BJ (cell line): ENCODE measurements at regions not wholly inside any gene's neighbourhood (a gene's known extent, or its start where the extent isn't known, plus 50 kb on each side); places are given as distances from the start of the nearest gene placed in this dataset.
"Not testable (repeated sequence)": the region's sequence is repeated elsewhere in the genome, so short reads cannot be mapped to it uniquely, and the experiment has no call there.

Experiments
- CTCF ChIA-PET: fragments of 350-600 bp; formaldehyde crosslinking; extraction: SDS; loops from one replicate; lab custom pipeline; 2021; ENCODE audit warnings: antibody characterized with exemption, inconsistent platforms; lab: Yijun Ruan, JAX
- POLR2A ChIA-PET: fragments of 300-600 bp; sonication (Branson Sonifier 250); formaldehyde crosslinking; extraction: SDS; loops from one replicate; lab custom pipeline; 2021; ENCODE audit warnings: antibody characterized with exemption; lab: Charles Lee
- DNase-seq: peaks from one replicate; pipeline ENCODE4 v3.0.0-alpha.2; 2011; ENCODE audit warnings: low read depth
- H3K27me3 ChIP-seq: 2 replicates; pipeline ENCODE4 v1.6.0; 2011; ENCODE audit warnings: low read length; ENCODE audit not compliant: control insufficient read depth, insufficient read depth
- H3K36me3 ChIP-seq: 2 replicates; pipeline ENCODE4 v1.5.1; 2011; ENCODE audit warnings: low read length; ENCODE audit not compliant: control insufficient read depth, insufficient read depth
- H3K4me3 ChIP-seq: 2 replicates; pipeline ENCODE4 v1.5.1; 2011; ENCODE audit warnings: low read depth, mild to moderate bottlenecking, control low read depth, low read length
- CTCF ChIP-seq: IDR thresholded peaks from 2 replicates; pipeline ENCODE4 v1.5.1; 2011; ENCODE audit warnings: low read depth, mild to moderate bottlenecking, control low read depth, inconsistent platforms, low read length, moderate library complexity; ENCODE audit not compliant: insufficient read depth

GRCh38 chr2:142710336-142710735 is 167.1 kb upstream of the KYNU start:
- Histone ChIP-seq H3K4me3 (no peak overlapping the region), H3K27me3 (no peaks in the 10 kb centered on the region), H3K36me3 (no peaks in the 10 kb centered on the region)
- no peak for TF ChIP-seq CTCF
- ChIA-PET POLR2A (no interaction called here), CTCF (no interaction called here)
- DNase-seq = no peak

GRCh38 chr2:142707318-142707717 is 170.1 kb upstream of the KYNU start:
- POLR2A ChIA-PET = no interaction called here
- DNase-seq = no peak
- TF ChIP-seq CTCF = no peak
- Histone ChIP-seq H3K4me3 (no peak overlapping the region), H3K27me3 (no peaks in the 10 kb centered on the region), H3K36me3 (no peaks in the 10 kb centered on the region)
- CTCF ChIA-PET = no interaction called here

GRCh38 chr2:142702397-142702796 is 175.1 kb upstream of the KYNU start:
- H3K4me3 ChIP-seq, DNase-seq, H3K27me3 ChIP-seq, H3K36me3 ChIP-seq, CTCF ChIA-PET, POLR2A ChIA-PET: not testable (repeated sequence)

- POLR2A ChIA-PET, H3K36me3 ChIP-seq, H3K4me3 ChIP-seq, DNase-seq, H3K27me3 ChIP-seq, CTCF ChIA-PET: not testable (repeated sequence)
These were observed 181.9 kb upstream of the KYNU start for GRCh38 chr2:142695350-142696257.

- no peak for DNase-seq
- CTCF ChIA-PET = interaction anchor here (0.7 to 1.1 kb wide), 2 partner anchors 21 to 281 kb away, joined by 3 read pairs; no protein-coding TSS in a partner anchor
- Histone ChIP-seq H3K4me3 (no peak overlapping the region), H3K36me3 (no peaks in the 10 kb centered on the region), H3K27me3 (no peaks in the 10 kb centered on the region)
- POLR2A ChIA-PET = no interaction called here
- no peak for TF ChIP-seq CTCF
These were observed 183.2 kb upstream of the KYNU start for GRCh38 chr2:142694282-142694681.

- POLR2A ChIA-PET = no interaction called here
- no peak for DNase-seq
- no peak for TF ChIP-seq CTCF
- Histone ChIP-seq H3K4me3 (no peak overlapping the region), H3K27me3 (no peaks in the 10 kb centered on the region), H3K36me3 (no peaks in the 10 kb centered on the region)
- CTCF ChIA-PET = interaction anchor here (1.1 kb wide), 1 partner anchor 20 kb away, joined by 3 read pairs; no protein-coding TSS in a partner anchor
These were observed 184.1 kb upstream of the KYNU start for GRCh38 chr2:142693171-142693950.
